Kidney epithelial cell (primary cell): ENCODE measurements at regions not wholly inside any gene's neighbourhood (a gene's known extent, or its start where the extent isn't known, plus 50 kb on each side); places are given as distances from the start of the nearest gene placed in this dataset.

Experiments
- DNase-seq: peaks from one replicate; pipeline ENCODE4 v3.0.0-alpha.2; 2010; ENCODE audit warnings: low read depth
- H3K27me3 ChIP-seq: 2 replicates; pipeline ENCODE4 v1.6.0; 2011; ENCODE audit warnings: low read length; ENCODE audit not compliant: control insufficient read depth, insufficient read depth
- H3K36me3 ChIP-seq: 2 replicates; pipeline ENCODE4 v1.5.1; 2011; ENCODE audit warnings: low read length; ENCODE audit not compliant: control insufficient read depth, insufficient read depth
- H3K4me3 ChIP-seq: 2 replicates; pipeline ENCODE4 v1.5.1; 2011; ENCODE audit warnings: low read depth, mild to moderate bottlenecking, control low read depth, low read length
- TF ChIP-seq, protein P1 (sequence below): IDR thresholded peaks from 2 replicates; pipeline ENCODE4 v1.5.1; 2011; ENCODE audit warnings: mild to moderate bottlenecking, moderate library complexity, low read length, control low read depth, inconsistent platforms; ENCODE audit not compliant: insufficient read depth, poor library complexity, severe bottlenecking

DNA sequence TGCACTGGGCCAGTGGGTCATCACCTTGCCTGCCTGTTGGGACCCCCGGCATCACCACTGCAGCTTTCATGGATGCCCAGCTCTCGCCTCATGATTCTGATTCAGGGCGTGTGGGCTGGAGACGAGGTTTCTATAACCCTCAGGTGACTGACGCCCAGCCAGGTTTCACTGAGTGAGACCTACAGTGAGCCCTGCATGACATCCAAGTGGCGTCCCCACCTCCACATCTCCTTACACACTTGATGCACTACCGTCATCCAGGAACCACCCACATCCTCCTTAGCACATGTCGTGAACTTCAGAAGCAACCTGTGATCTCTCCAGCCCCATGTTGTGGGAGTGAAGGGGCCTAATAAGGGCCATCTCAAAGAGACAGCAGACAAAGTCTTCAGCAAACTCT is 257.5 kb downstream of the CTTN start:
- TF ChIP-seq, protein P1, sequence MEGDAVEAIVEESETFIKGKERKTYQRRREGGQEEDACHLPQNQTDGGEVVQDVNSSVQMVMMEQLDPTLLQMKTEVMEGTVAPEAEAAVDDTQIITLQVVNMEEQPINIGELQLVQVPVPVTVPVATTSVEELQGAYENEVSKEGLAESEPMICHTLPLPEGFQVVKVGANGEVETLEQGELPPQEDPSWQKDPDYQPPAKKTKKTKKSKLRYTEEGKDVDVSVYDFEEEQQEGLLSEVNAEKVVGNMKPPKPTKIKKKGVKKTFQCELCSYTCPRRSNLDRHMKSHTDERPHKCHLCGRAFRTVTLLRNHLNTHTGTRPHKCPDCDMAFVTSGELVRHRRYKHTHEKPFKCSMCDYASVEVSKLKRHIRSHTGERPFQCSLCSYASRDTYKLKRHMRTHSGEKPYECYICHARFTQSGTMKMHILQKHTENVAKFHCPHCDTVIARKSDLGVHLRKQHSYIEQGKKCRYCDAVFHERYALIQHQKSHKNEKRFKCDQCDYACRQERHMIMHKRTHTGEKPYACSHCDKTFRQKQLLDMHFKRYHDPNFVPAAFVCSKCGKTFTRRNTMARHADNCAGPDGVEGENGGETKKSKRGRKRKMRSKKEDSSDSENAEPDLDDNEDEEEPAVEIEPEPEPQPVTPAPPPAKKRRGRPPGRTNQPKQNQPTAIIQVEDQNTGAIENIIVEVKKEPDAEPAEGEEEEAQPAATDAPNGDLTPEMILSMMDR: no peak
- DNase-seq: no peak
- H3K4me3 ChIP-seq: no peak overlapping the region
- no peaks in the 10 kb centered on the region for H3K36me3 ChIP-seq
- no peaks in the 10 kb centered on the region for H3K27me3 ChIP-seq

DNA sequence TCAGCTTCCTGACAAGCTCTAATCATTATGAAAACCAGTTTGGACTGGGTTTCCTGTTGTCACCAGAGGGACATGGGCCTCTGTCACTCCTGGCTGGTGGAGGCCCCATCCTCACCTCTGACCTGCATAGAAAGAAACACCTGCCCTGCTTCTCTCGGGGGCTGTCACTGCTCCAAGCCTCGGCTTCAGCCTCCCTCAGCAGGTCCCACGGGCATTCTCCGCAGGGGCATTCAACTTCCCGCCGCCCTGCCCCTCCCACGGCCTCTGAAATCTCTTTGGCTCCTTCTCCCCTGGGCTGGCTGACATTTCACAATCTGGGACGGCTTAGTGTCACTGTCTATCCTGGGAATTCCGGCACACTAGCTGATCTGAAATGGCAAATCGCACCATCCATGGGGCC is 257.9 kb downstream of the CTTN start:
- Histone ChIP-seq H3K36me3 (no peaks in the 10 kb centered on the region), H3K27me3 (no peaks in the 10 kb centered on the region), H3K4me3 (no peak overlapping the region)
- TF ChIP-seq, protein P1: no peak
- DNase-seq: no peak

DNA sequence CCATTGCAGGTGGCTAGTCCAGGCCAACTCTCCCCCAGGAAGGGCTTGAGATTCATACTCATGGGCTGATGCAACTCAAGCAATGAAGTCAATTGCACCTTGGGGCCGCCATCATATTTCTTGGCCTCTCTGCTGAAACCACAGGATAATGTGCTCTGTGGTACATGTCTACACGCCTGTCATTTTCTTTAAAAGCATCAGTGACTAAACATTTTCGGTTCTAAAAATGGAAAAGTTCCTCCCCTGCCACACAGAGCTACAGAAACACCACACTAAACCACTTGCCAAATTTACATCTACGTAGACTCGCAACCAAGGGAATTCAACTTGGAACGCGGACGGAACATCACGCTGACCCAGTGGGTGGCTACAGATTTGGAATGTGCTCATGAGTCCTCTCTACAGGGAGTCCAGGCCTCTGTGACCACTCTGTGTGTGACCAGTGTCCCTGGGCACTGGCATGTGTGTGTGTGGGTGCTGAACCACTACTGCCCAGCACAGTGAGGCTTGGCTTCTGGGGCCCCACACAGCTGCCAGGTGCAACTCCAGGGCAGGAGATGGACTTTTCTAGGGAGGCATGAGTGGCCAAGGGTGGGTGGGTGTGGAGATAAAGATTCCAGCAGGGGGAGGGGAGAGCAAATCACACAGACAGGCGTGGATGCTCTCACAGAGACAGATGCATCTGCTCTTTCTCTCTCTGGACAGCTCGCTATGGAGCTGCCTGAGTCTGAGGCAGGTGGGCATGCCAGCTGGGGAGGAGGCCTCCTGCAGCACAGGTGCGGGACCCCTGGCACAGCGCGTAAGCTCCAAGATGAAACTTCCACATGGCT is 261.9 kb downstream of the CTTN start:
- no peaks in the 10 kb centered on the region for H3K36me3 ChIP-seq
- no peak overlapping the region for H3K4me3 ChIP-seq
- DNase-seq: no peak
- peaks cover 17% of the 10 kb centered on the region for H3K27me3 ChIP-seq
- TF ChIP-seq, protein P1: no peak

DNA sequence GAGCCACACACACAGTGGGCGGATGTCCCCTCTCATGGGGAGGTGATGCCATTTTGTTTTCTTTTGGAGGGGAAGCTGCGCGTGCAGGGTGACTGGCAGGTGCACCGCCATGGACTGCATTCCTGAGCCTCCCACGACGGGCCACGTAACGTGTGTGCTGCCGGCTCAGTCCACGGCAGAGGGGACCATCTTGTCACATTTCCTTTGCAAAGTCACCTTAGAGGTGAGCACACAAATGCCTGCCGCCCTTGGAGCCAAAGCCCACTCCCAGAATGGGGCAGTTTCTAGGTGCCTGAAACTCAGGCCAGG is 262.5 kb downstream of the CTTN start:
- no peak for DNase-seq
- Histone ChIP-seq H3K4me3 (no peak overlapping the region), H3K36me3 (no peaks in the 10 kb centered on the region), H3K27me3 (peaks cover 17% of the 10 kb centered on the region)
- TF ChIP-seq, protein P1: no peak

DNA sequence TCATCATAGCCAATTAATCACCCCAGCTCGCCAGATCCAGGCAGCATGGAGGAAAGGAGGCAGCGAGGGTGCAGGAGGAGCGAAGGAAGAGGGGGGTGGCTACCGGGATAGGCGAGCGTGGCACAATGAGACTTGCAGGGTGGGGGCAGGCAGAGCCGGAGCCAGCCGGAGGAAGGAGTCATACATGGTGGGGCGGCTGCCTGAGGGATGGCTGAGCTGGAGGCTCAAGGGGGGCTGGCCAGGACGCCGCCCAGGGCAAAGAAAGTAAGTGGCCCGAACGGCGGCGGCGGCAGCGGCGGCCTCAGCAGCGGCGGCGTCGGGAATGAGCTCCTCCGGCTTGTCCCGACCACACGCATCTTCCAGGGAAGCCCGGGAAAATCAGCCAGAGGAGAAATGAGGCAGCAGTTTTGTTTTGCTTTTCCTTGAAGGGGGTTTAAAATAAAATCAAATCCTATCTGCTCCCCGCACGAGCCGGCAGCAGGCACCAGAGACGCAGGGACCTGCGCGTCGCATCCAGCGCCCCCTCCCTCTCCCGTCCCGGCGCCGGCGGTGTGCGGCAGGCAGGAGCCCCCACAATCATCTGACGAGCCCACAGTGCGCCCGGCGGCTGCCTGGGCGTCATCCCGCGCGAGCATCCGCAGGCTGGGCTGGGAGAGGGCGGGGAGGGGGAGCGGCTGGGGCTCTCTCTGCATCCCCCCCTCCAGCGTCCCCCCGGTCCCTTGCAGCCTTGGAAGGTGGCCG is 263.6 kb downstream of the CTTN start:
- peak overlapping the region; percentile 21 for H3K4me3 ChIP-seq
- DNase-seq: no peak
- no peaks in the 10 kb centered on the region for H3K36me3 ChIP-seq
- peaks cover 17% of the 10 kb centered on the region for H3K27me3 ChIP-seq
- TF ChIP-seq, protein P1: no peak

DNA sequence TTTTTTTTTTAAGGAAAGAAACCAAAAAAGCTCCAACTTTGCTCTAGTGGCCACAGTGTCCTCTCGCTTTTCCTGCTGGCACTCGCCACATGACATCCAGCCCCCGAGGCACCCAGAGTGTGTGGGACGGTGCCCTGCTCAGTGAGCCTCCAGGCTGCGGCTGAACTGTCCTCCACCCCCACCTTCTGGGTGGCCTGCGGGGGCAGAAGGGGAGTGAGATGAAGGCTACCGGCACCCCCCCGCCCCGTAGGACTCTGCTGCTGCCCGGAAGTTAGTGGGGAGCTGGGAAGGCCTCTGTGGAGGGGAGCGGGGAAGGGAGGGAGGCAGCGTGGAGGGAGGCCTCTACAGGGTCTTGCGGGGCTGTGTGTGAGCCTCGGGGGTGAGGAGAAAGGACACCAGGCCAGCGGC is 264.4 kb downstream of the CTTN start:
- TF ChIP-seq, protein P1: no peak
- H3K36me3 ChIP-seq: no peaks in the 10 kb centered on the region
- H3K4me3 ChIP-seq: no peak overlapping the region
- no peak for DNase-seq
- peaks cover 17% of the 10 kb centered on the region for H3K27me3 ChIP-seq
